ENCODE measurements at regions not wholly inside any gene's neighbourhood (a gene's known extent, or its start where the extent isn't known, plus 50 kb on each side); places are given as distances from the start of the nearest gene placed in this dataset.

GRCh38 chr22:25405841-25406509 lies 158.5 kb upstream of the GRK3 start:
- Histone ChIP-seq H3K27ac (ENCODE audit: low read depth in 1 of 2, low read length in 2 of 2) (peak overlapping the region; percentile 65 to 81), H3K27me3 (ENCODE audit: control insufficient read depth in 4 of 4, insufficient read depth in 4 of 4, low read length in 3 of 4) (no peaks in the 10 kb centered on the region), H3K4me1 (ENCODE audit: control insufficient read depth in 4 of 4, insufficient read depth in 4 of 4, low read length in 3 of 4) (peaks cover 10 to 37% (median 32%) of the 10 kb centered on the region in 4 donors), H3K9me3 (ENCODE audit: control insufficient read depth in 4 of 4, low read length in 3 of 4) (no peaks in the 10 kb centered on the region), H3K36me3 (ENCODE audit: control insufficient read depth in 4 of 4, insufficient read depth in 3 of 4, low read depth in 1 of 4, low read length in 3 of 4) (no peaks in the 10 kb centered on the region), H3K9ac (ENCODE audit: low read depth in 1 of 2, low read length in 2 of 2) (peak overlapping the region in 1 of 2 donors; percentile 60), H3K4me3 (ENCODE audit: low read depth in 1 of 3, low read length in 3 of 3) (peak overlapping the region; percentile 20 to 87 (median 48))
- 84% methylated on average over 19 of the region's 19 CpGs for WGBS
- TF ChIP-seq YY1 (IDR thresholded peaks at IDR 0.05): no peak
- no peak for TF ChIP-seq GABPA (IDR thresholded peaks at IDR 0.05 in 1 of 2, conservative IDR thresholded peaks at IDR 0.05 in 1 of 2)
- no peak for TF ChIP-seq SP1 (IDR thresholded peaks at IDR 0.05)
- no peak for TF ChIP-seq FOXA1 (IDR thresholded peaks at IDR 0.05)
- no peak for TF ChIP-seq HNF4G (IDR thresholded peaks at IDR 0.05)
- no peak for TF ChIP-seq MAX (IDR thresholded peaks at IDR 0.05)
- no peak for TF ChIP-seq HNF4A (conservative IDR thresholded peaks at IDR 0.05)
- TF ChIP-seq ATF3 (IDR thresholded peaks at IDR 0.05): no peak
- TF ChIP-seq EGR1 (IDR thresholded peaks at IDR 0.05; ENCODE audit: low read depth in 2 of 2): no peak
- no peak for TF ChIP-seq NR2F2 (IDR thresholded peaks at IDR 0.05)
- no peak for TF ChIP-seq CTCF (IDR thresholded peaks at IDR 0.05; ENCODE audit: low read depth, low read length, missing input control)
- TF ChIP-seq REST (IDR thresholded peaks at IDR 0.05): no peak
- TF ChIP-seq RAD21 (IDR thresholded peaks at IDR 0.05): no peak
- no peak for TF ChIP-seq ZBTB33 (IDR thresholded peaks at IDR 0.05)
- TF ChIP-seq JUND (IDR thresholded peaks at IDR 0.05): no peak
- DNase-seq (ENCODE audit: low spot score): no peak
